ENCODE measurements at regions not wholly inside any gene's neighbourhood (a gene's known extent, or its start where the extent isn't known, plus 50 kb on each side); places are given as distances from the start of the nearest gene placed in this dataset.

DNA sequence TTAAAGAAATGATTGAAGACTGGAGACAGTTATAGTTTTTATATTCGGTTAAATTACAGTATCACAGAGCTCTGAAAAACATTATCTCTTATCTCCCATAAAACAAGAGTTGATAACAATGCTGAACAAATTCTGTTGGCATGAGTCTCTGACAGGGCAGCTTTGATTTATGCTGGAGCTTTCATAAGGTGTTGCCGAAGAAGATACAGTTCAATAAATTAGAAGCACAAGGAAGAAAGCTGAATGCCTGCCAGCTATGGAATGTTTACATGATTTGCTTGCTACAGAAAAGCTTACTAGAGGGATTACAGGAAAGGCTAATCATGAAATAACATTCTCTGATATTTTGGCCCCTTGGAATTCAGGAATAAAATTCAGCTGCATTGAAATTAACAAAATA lies 431.9 kb upstream of the GJE1 start:
- TF ChIP-seq, protein P1, sequence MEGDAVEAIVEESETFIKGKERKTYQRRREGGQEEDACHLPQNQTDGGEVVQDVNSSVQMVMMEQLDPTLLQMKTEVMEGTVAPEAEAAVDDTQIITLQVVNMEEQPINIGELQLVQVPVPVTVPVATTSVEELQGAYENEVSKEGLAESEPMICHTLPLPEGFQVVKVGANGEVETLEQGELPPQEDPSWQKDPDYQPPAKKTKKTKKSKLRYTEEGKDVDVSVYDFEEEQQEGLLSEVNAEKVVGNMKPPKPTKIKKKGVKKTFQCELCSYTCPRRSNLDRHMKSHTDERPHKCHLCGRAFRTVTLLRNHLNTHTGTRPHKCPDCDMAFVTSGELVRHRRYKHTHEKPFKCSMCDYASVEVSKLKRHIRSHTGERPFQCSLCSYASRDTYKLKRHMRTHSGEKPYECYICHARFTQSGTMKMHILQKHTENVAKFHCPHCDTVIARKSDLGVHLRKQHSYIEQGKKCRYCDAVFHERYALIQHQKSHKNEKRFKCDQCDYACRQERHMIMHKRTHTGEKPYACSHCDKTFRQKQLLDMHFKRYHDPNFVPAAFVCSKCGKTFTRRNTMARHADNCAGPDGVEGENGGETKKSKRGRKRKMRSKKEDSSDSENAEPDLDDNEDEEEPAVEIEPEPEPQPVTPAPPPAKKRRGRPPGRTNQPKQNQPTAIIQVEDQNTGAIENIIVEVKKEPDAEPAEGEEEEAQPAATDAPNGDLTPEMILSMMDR (IDR thresholded peaks at IDR 0.05), result no peak
- no peak for TF ChIP-seq ZFX (IDR thresholded peaks at IDR 0.05; ENCODE audit: borderline replicate concordance)
